ENCODE measurements at regions not wholly inside any gene's neighbourhood (a gene's known extent, or its start where the extent isn't known, plus 50 kb on each side); places are given as distances from the start of the nearest gene placed in this dataset.
"Not testable (repeated sequence)": the region's sequence is repeated elsewhere in the genome, so short reads cannot be mapped to it uniquely, and the experiment has no call there.

GRCh38 chr21:27887808-27888455, 921.0 kb upstream of the ADAMTS5 start:
- DNase-seq (ENCODE audit: low read depth in 2 of 2), result not testable (repeated sequence)

- no peak for DNase-seq (ENCODE audit: low read depth in 2 of 2)
Measured at GRCh38 chr21:27885296-27885711, 918.4 kb upstream of the ADAMTS5 start.

- not testable (repeated sequence) for DNase-seq (ENCODE audit: low read depth in 2 of 2)
Measured at GRCh38 chr21:27881331-27881730, 914.4 kb upstream of the ADAMTS5 start.

- not testable (repeated sequence) for DNase-seq (ENCODE audit: low read depth in 2 of 2)
Measured at GRCh38 chr21:27872411-27872810, 905.5 kb upstream of the ADAMTS5 start.

- DNase-seq (ENCODE audit: low read depth in 2 of 2), result not testable (repeated sequence)
Measured at GRCh38 chr21:27870755-27871154, 903.9 kb upstream of the ADAMTS5 start.

GRCh38 chr21:27860314-27860955, 893.5 kb upstream of the ADAMTS5 start:
- DNase-seq (ENCODE audit: low read depth in 2 of 2), result not testable (repeated sequence)

- not testable (repeated sequence) for DNase-seq (ENCODE audit: low read depth in 2 of 2)
Measured at GRCh38 chr21:27858053-27858825, 891.4 kb upstream of the ADAMTS5 start.

GRCh38 chr21:27856988-27857387, 890.1 kb upstream of the ADAMTS5 start:
- not testable (repeated sequence) for DNase-seq (ENCODE audit: low read depth in 2 of 2)

- no peak for DNase-seq (ENCODE audit: low read depth in 2 of 2)
Measured at GRCh38 chr21:27841084-27841672, 874.3 kb upstream of the ADAMTS5 start.

GRCh38 chr21:27840262-27840661, 873.4 kb upstream of the ADAMTS5 start:
- DNase-seq (ENCODE audit: low read depth in 2 of 2), result no peak

- no peak for DNase-seq (ENCODE audit: low read depth in 2 of 2)
Measured at GRCh38 chr21:27839512-27840115, 872.7 kb upstream of the ADAMTS5 start.

- no peak for DNase-seq (ENCODE audit: low read depth in 2 of 2)
Measured at GRCh38 chr21:27838573-27838972, 871.7 kb upstream of the ADAMTS5 start.

- no peak for DNase-seq (ENCODE audit: low read depth in 2 of 2)
Measured at GRCh38 chr21:27837936-27838335, 871.0 kb upstream of the ADAMTS5 start.

- DNase-seq (ENCODE audit: low read depth in 2 of 2), result no peak
Measured at GRCh38 chr21:27833298-27833697, 866.4 kb upstream of the ADAMTS5 start.

- DNase-seq (ENCODE audit: low read depth in 2 of 2), result no peak
Measured at GRCh38 chr21:27831816-27832569, 865.1 kb upstream of the ADAMTS5 start.

GRCh38 chr21:27831177-27831576, 864.3 kb upstream of the ADAMTS5 start:
- DNase-seq (ENCODE audit: low read depth in 2 of 2), result no peak

GRCh38 chr21:27827972-27828371, 861.1 kb upstream of the ADAMTS5 start:
- no peak for DNase-seq (ENCODE audit: low read depth in 2 of 2)

GRCh38 chr21:27825035-27825434, 858.1 kb upstream of the ADAMTS5 start:
- no peak for DNase-seq (ENCODE audit: low read depth in 2 of 2)

- no peak for DNase-seq (ENCODE audit: low read depth in 2 of 2)
Measured at GRCh38 chr21:27823652-27824201, 856.8 kb upstream of the ADAMTS5 start.

- DNase-seq (ENCODE audit: low read depth in 2 of 2), result no peak
Measured at GRCh38 chr21:27820342-27820741, 853.5 kb upstream of the ADAMTS5 start.

GRCh38 chr21:27819299-27819698, 852.4 kb upstream of the ADAMTS5 start:
- no peak for DNase-seq (ENCODE audit: low read depth in 2 of 2)

All from stimulated activated CD8-positive, alpha-beta memory T cell treated with anti-CD3 and anti-CD28 coated beads, Interleukin-2, amount 100 ng/mL, for 48 hours (primary cell).